H9 (cell line): ENCODE measurements at regions not wholly inside any gene's neighbourhood (a gene's known extent, or its start where the extent isn't known, plus 50 kb on each side); places are given as distances from the start of the nearest gene placed in this dataset.

Experiments
- DNase-seq: peaks from one replicate; pipeline ENCODE4 v3.0.0-alpha.2; 2017
- H2AFZ ChIP-seq: one replicate; pipeline ENCODE4 v1.6.1; 2013; ENCODE audit warnings: mild to moderate bottlenecking, low read length, control low read depth, moderate library complexity
- H2AK5ac ChIP-seq: 2 replicates; pipeline ENCODE4 v1.6.1; 2013; ENCODE audit warnings: low read length, control low read depth, mixed read lengths; ENCODE audit not compliant: insufficient read length
- H2BK120ac ChIP-seq: one replicate; pipeline ENCODE4 v1.6.1; 2013; ENCODE audit warnings: low read depth, mild to moderate bottlenecking, low read length, control low read depth, inconsistent platforms; ENCODE audit not compliant: poor library complexity, severe bottlenecking
- H2BK12ac ChIP-seq: 2 replicates; pipeline ENCODE4 v1.6.1; 2013; ENCODE audit warnings: low read length, control low read depth, mixed read lengths, low read depth; ENCODE audit not compliant: insufficient read length
- H2BK15ac ChIP-seq: 2 replicates; pipeline ENCODE4 v1.6.1; 2013; ENCODE audit warnings: low read depth, low read length, control low read depth
- H2BK20ac ChIP-seq: one replicate; pipeline ENCODE4 v1.6.1; 2013; ENCODE audit warnings: low read depth, mild to moderate bottlenecking, low read length, control low read depth, inconsistent platforms; ENCODE audit not compliant: poor library complexity, severe bottlenecking
- H2BK5ac ChIP-seq: 2 replicates; pipeline ENCODE4 v1.6.1; 2013; ENCODE audit warnings: low read length, control low read depth, mixed read lengths; ENCODE audit not compliant: insufficient read length
- H3K14ac ChIP-seq: 2 replicates; pipeline ENCODE4 v1.6.1; 2013; ENCODE audit warnings: low read length, control low read depth; ENCODE audit not compliant: insufficient read depth
- H3K18ac ChIP-seq: 2 replicates; pipeline ENCODE4 v1.6.1; 2013; ENCODE audit warnings: low read depth, mild to moderate bottlenecking, mixed read lengths, low read length, control low read depth; ENCODE audit not compliant: insufficient read length
- H3K23ac ChIP-seq: 2 replicates; pipeline ENCODE4 v1.6.1; 2013; ENCODE audit warnings: low read length, control low read depth, mixed read lengths, low read depth; ENCODE audit not compliant: insufficient read length
- H3K23me2 ChIP-seq: 2 replicates; pipeline ENCODE4 v1.6.1; 2013; ENCODE audit warnings: low read depth, mild to moderate bottlenecking, mixed read lengths, low read length, control low read depth; ENCODE audit not compliant: insufficient read length, poor library complexity, severe bottlenecking
- H3K27ac ChIP-seq: 2 replicates; pipeline ENCODE4 v1.5.1; 2013; ENCODE audit warnings: low read length, control low read depth, mixed read lengths, low read depth; ENCODE audit not compliant: insufficient read length
- H3K27me3 ChIP-seq: 2 replicates; pipeline ENCODE4 v1.6.1; 2013; ENCODE audit warnings: low read length, control low read depth, inconsistent platforms; ENCODE audit not compliant: insufficient read depth
- H3K4ac ChIP-seq: 2 replicates; pipeline ENCODE4 v1.6.1; 2013; ENCODE audit warnings: low read depth, mild to moderate bottlenecking, control low read depth, inconsistent platforms, low read length, moderate library complexity
- H3K4me1 ChIP-seq: 2 replicates; pipeline ENCODE4 v1.6.1; 2013; ENCODE audit warnings: low read length, control low read depth, inconsistent platforms; ENCODE audit not compliant: insufficient read depth
- H3K4me2 ChIP-seq: 2 replicates; pipeline ENCODE4 v1.6.1; 2013; ENCODE audit warnings: low read length, control low read depth, mixed read lengths; ENCODE audit not compliant: insufficient read length, insufficient read depth
- H3K56ac ChIP-seq: 2 replicates; pipeline ENCODE4 v1.6.1; 2013; ENCODE audit warnings: low read depth, mild to moderate bottlenecking, mixed read lengths, low read length, control low read depth; ENCODE audit not compliant: insufficient read length
- H3K79me1 ChIP-seq: 2 replicates; pipeline ENCODE4 v1.6.1; 2013; ENCODE audit warnings: low read depth, mild to moderate bottlenecking, moderate library complexity, low read length, control low read depth, inconsistent platforms; ENCODE audit not compliant: insufficient read depth, poor library complexity, severe bottlenecking
- H3K79me2 ChIP-seq: 2 replicates; pipeline ENCODE4 v1.6.1; 2013; ENCODE audit warnings: low read length, control low read depth, inconsistent platforms; ENCODE audit not compliant: insufficient read depth
- H3K9ac ChIP-seq: 2 replicates; pipeline ENCODE4 v1.6.1; 2013; ENCODE audit warnings: low read length, control low read depth, mixed read lengths; ENCODE audit not compliant: insufficient read length; ENCODE audit errors: extremely low read depth
- H3K9me3 ChIP-seq: one replicate; pipeline ENCODE4 v1.6.1; 2013; ENCODE audit warnings: low read depth, low read length, inconsistent platforms; ENCODE audit not compliant: control insufficient read depth
- H3T11ph ChIP-seq: one replicate; pipeline ENCODE4 v1.6.1; 2013; ENCODE audit warnings: mild to moderate bottlenecking, low read length, control low read depth, inconsistent platforms
- H4K20me1 ChIP-seq: one replicate; pipeline ENCODE4 v1.6.1; 2013; ENCODE audit not compliant: control insufficient read depth, insufficient read length, insufficient read depth
- H4K5ac ChIP-seq: 2 replicates; pipeline ENCODE4 v1.6.1; 2013; ENCODE audit warnings: low read depth, mild to moderate bottlenecking, mixed read lengths, low read length, control low read depth; ENCODE audit not compliant: insufficient read length
- H4K8ac ChIP-seq: replicated peaks from 2 replicates; pipeline ENCODE4 v1.6.1; 2013; ENCODE audit warnings: low read length, control low read depth, mixed read lengths, low read depth; ENCODE audit not compliant: insufficient read length
- H4K91ac ChIP-seq: 2 replicates; pipeline ENCODE4 v1.6.1; 2013; ENCODE audit warnings: low read depth, mild to moderate bottlenecking, moderate library complexity, mixed read lengths, low read length, control low read depth; ENCODE audit not compliant: insufficient read length
- H3K27ac Mint-ChIP-seq, 3 experiments: 2 replicates in 2 of 3; 3 replicates in 1 of 3; pipeline ENCODE4 v1.8.0; 2020 to 2021; ENCODE audit warnings: mixed read lengths in 3 of 3, mild to moderate bottlenecking in 1 of 3, moderate library complexity in 1 of 3
- H3K27me3 Mint-ChIP-seq: 2 replicates; pipeline ENCODE4 v1.8.0; 2021; ENCODE audit warnings: low read depth, mild to moderate bottlenecking, moderate library complexity, mixed read lengths
- H3K36me3 Mint-ChIP-seq, 3 experiments: 2 replicates in 2 of 3; 3 replicates in 1 of 3; pipeline ENCODE4 v1.8.0; 2020 to 2021; ENCODE audit warnings: low read depth in 3 of 3, mixed read lengths in 3 of 3; ENCODE audit not compliant: insufficient read depth in 1 of 3
- H3K4me1 Mint-ChIP-seq, 2 experiments: 2 replicates each; pipeline ENCODE4 v1.8.0; 2020; ENCODE audit warnings: mixed read lengths in 2 of 2
- H3K4me3 Mint-ChIP-seq, 2 experiments: 2 replicates in 1 of 2; 3 replicates in 1 of 2; pipeline ENCODE4 v1.8.0; 2020 to 2021; ENCODE audit warnings: mild to moderate bottlenecking in 2 of 2, mixed read lengths in 2 of 2, moderate library complexity in 1 of 2
- H3K9me3 Mint-ChIP-seq, 2 experiments: 2 replicates in 1 of 2; 3 replicates in 1 of 2; pipeline ENCODE4 v1.8.0; 2020; ENCODE audit warnings: mild to moderate bottlenecking in 2 of 2, mixed read lengths in 2 of 2, moderate library complexity in 1 of 2
- WGBS: extraction: QIAGEN DNeasy Blood & Tissue Kit; methylation state at CpG from one replicate; pipeline ENCODE4 v1.1.7; 2013; ENCODE audit warnings: missing lambda C conversion rate, low lambda C conversion rate, mixed read lengths; ENCODE audit not compliant: insufficient read length; ENCODE audit errors: extremely low coverage; 5-methylcytosine and 5-hydroxymethylcytosine counted together
- TF ChIP-seq, protein P1 (sequence below): fragments of 200-600 bp; sonication (generic); conservative IDR thresholded peaks from 3 replicates; pipeline ENCODE4 v1.8.0; 2021; ENCODE audit warnings: antibody characterized with exemption, mild to moderate bottlenecking

DNA sequence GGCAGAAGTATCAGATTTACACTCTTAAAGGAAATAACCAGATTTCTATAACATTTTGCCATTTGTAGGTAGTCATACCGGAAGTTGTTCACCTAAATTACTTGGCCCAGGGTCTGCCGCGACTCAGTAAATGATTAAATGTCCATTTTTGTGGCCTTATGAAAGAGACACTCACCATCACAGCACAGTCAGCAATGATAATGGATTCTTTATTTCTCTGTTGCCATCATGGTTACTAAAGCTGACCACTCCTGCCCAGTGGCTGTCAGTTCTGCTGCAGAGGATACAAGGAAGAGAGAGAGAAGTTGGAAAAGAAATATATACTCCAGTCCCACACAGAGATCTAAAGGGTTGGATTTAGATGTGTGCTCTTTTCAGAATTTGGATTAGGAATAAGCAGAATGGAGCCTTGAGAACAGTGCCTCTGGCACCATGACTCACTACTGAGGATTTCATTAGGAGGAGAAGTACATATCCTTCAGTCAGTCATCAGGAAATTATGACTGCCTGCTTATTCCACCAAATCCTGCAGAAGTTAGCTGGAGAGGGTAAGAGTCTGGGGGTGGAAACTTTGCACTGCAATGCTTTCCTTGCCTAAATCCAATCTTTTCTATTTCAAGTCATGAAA is 72.8 kb upstream of the EFNA5 start:
- no CpG with 5 or more reads among the region's 3 CpGs for WGBS
- no peaks in the 10 kb centered on the region for H4K20me1 ChIP-seq
- Mint-ChIP-seq H3K27ac (no peak overlapping the region), H3K4me3 (no peak overlapping the region), H3K27me3 (no peaks in the 10 kb centered on the region; the same call in 1 of the 2 replicates), H3K36me3 (peaks cover 0 to 24% (median 0%) of the 10 kb centered on the region in 3 experiments; a peak in 2 of 7 replicates), H3K4me1 (peaks cover 33 to 34% of the 10 kb centered on the region in 2 experiments), H3K9me3 (peaks cover 8% of the 10 kb centered on the region in 2 experiments; a peak in 4 of 5 replicates)
- no peak overlapping the region for H3K4ac ChIP-seq
- TF ChIP-seq, protein P1, sequence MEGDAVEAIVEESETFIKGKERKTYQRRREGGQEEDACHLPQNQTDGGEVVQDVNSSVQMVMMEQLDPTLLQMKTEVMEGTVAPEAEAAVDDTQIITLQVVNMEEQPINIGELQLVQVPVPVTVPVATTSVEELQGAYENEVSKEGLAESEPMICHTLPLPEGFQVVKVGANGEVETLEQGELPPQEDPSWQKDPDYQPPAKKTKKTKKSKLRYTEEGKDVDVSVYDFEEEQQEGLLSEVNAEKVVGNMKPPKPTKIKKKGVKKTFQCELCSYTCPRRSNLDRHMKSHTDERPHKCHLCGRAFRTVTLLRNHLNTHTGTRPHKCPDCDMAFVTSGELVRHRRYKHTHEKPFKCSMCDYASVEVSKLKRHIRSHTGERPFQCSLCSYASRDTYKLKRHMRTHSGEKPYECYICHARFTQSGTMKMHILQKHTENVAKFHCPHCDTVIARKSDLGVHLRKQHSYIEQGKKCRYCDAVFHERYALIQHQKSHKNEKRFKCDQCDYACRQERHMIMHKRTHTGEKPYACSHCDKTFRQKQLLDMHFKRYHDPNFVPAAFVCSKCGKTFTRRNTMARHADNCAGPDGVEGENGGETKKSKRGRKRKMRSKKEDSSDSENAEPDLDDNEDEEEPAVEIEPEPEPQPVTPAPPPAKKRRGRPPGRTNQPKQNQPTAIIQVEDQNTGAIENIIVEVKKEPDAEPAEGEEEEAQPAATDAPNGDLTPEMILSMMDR = no peak
- no peak overlapping the region for H2BK12ac ChIP-seq
- no peaks in the 10 kb centered on the region for H3K79me2 ChIP-seq
- no peak overlapping the region for H2BK120ac ChIP-seq
- H3K23ac ChIP-seq = no peak overlapping the region
- H2BK15ac ChIP-seq = no peak overlapping the region
- no peak overlapping the region for H2BK5ac ChIP-seq
- H2AFZ ChIP-seq = no peak overlapping the region
- no peaks in the 10 kb centered on the region for H3K23me2 ChIP-seq
- no peak for DNase-seq
- H2BK20ac ChIP-seq = no peak overlapping the region
- H2AK5ac ChIP-seq = no peak overlapping the region
- no peak overlapping the region for H3K27ac ChIP-seq
- no peaks in the 10 kb centered on the region for H3K9me3 ChIP-seq
- H3K9ac ChIP-seq = no peak overlapping the region
- H3K4me2 ChIP-seq = no peak overlapping the region
- no peak overlapping the region for H4K91ac ChIP-seq
- H4K8ac ChIP-seq = no peak overlapping the region
- no peak overlapping the region for H4K5ac ChIP-seq
- no peak overlapping the region for H3K56ac ChIP-seq
- peaks cover 4% of the 10 kb centered on the region for H3K4me1 ChIP-seq
- H3K18ac ChIP-seq = no peak overlapping the region
- no peaks in the 10 kb centered on the region for H3K79me1 ChIP-seq
- no peaks in the 10 kb centered on the region for H3K27me3 ChIP-seq
- no peak overlapping the region for H3T11ph ChIP-seq
- no peak overlapping the region for H3K14ac ChIP-seq
